ENCODE measurements at regions not wholly inside any gene's neighbourhood (a gene's known extent, or its start where the extent isn't known, plus 50 kb on each side); places are given as distances from the start of the nearest gene placed in this dataset.

DNA sequence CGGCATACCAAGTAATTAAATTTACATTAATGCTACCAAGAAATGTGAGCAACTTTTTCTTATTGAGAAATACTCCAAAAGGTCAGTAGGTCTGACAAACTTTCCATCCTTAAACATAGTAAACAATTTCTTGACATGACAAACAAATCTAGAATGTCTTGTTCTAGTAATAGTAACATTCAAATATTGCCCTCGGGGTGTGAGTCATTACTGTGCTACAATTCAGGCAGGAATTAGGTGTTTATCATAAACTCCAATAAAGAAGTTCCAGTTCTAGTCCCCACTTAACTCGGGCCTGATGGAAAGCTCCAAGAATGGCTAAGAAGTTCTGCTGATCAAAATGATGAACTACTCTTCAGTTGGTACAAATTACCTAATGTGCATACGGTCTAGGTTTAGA lies 235.6 kb upstream of the TUSC1 start:
- ChIA-PET CTCF (no interaction called here), POLR2A (no interaction called here)
- Histone ChIP-seq H3K27ac (ENCODE audit: low read length) (no peak overlapping the region), H3K36me3 (ENCODE audit: control insufficient read depth, insufficient read depth, low read length) (no peaks in the 10 kb centered on the region), H3K9me3 (ENCODE audit: control insufficient read depth, insufficient read depth, low read depth, low read length) (no peaks in the 10 kb centered on the region), H3K4me3 (ENCODE audit: low read depth in 2 of 2, low read length in 2 of 2) (no peak overlapping the region), H3K27me3 (ENCODE audit: control insufficient read depth, insufficient read depth, low read length) (no peaks in the 10 kb centered on the region), H3K4me1 (ENCODE audit: control insufficient read depth, insufficient read depth, low read length) (no peaks in the 10 kb centered on the region)
- in situ Hi-C loops (cut with HindIII; ENCODE audit: low pct_unique_long_range_greater_than_20kb, low sequenced_read_pairs), result no loop called here
- no peak for DNase-seq (ENCODE audit: low read depth, low spot score)
- no peak for TF ChIP-seq POLR2AphosphoS5 (IDR thresholded peaks at IDR 0.05; ENCODE audit: low read depth, low read length)
- TF ChIP-seq TCF7L2 (IDR thresholded peaks at IDR 0.05; ENCODE audit: low read depth, low read length), result no peak
- TF ChIP-seq, protein P1, sequence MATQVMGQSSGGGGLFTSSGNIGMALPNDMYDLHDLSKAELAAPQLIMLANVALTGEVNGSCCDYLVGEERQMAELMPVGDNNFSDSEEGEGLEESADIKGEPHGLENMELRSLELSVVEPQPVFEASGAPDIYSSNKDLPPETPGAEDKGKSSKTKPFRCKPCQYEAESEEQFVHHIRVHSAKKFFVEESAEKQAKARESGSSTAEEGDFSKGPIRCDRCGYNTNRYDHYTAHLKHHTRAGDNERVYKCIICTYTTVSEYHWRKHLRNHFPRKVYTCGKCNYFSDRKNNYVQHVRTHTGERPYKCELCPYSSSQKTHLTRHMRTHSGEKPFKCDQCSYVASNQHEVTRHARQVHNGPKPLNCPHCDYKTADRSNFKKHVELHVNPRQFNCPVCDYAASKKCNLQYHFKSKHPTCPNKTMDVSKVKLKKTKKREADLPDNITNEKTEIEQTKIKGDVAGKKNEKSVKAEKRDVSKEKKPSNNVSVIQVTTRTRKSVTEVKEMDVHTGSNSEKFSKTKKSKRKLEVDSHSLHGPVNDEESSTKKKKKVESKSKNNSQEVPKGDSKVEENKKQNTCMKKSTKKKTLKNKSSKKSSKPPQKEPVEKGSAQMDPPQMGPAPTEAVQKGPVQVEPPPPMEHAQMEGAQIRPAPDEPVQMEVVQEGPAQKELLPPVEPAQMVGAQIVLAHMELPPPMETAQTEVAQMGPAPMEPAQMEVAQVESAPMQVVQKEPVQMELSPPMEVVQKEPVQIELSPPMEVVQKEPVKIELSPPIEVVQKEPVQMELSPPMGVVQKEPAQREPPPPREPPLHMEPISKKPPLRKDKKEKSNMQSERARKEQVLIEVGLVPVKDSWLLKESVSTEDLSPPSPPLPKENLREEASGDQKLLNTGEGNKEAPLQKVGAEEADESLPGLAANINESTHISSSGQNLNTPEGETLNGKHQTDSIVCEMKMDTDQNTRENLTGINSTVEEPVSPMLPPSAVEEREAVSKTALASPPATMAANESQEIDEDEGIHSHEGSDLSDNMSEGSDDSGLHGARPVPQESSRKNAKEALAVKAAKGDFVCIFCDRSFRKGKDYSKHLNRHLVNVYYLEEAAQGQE (IDR thresholded peaks at IDR 0.05; ENCODE audit: insufficient read depth in 1 of 2, low read depth in 2 of 2, low read length in 1 of 2), result no peak
- TF ChIP-seq, protein P2, sequence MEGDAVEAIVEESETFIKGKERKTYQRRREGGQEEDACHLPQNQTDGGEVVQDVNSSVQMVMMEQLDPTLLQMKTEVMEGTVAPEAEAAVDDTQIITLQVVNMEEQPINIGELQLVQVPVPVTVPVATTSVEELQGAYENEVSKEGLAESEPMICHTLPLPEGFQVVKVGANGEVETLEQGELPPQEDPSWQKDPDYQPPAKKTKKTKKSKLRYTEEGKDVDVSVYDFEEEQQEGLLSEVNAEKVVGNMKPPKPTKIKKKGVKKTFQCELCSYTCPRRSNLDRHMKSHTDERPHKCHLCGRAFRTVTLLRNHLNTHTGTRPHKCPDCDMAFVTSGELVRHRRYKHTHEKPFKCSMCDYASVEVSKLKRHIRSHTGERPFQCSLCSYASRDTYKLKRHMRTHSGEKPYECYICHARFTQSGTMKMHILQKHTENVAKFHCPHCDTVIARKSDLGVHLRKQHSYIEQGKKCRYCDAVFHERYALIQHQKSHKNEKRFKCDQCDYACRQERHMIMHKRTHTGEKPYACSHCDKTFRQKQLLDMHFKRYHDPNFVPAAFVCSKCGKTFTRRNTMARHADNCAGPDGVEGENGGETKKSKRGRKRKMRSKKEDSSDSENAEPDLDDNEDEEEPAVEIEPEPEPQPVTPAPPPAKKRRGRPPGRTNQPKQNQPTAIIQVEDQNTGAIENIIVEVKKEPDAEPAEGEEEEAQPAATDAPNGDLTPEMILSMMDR (IDR thresholded peaks at IDR 0.05), result no peak
- TF ChIP-seq SIN3A (IDR thresholded peaks at IDR 0.05; ENCODE audit: borderline replicate concordance, insufficient read depth, low read depth, low read length), result no peak
- intact Hi-C loops (cut with micrococcal nuclease; ENCODE audit: unreplicated experiment), result no loop called here
- no TSS peak for BruUV-seq (replicated peaks)
- ATAC-seq, result no peak

DNA sequence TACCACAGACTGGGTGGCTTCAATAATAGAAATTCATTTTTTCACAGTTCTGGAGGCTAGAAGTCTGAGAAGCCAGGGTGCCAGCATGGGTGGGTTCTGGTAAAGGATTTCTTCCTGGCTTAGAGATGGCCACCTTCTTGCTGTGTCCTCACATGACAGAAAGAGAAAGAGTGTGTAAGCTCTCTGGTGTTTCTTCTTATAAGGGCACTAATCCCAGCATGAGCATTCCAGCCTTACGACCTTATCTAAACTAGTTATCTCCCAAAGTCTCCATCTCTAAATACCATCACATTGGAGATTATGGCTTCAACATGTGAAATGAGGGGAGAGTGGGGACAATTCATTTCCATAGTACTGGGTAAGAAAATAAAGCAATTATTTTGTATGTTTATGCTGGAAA lies 226.5 kb upstream of the TUSC1 start:
- ChIA-PET POLR2A (no interaction called here), CTCF (no interaction called here)
- no peaks in the 10 kb centered on the region for H3K9me3 ChIP-seq (ENCODE audit: control insufficient read depth, insufficient read depth, low read depth, low read length)
- BruUV-seq (replicated peaks), result no TSS peak
- no peak overlapping the region for H3K4me3 ChIP-seq (ENCODE audit: low read depth in 2 of 2, low read length in 2 of 2)
- intact Hi-C loops (cut with micrococcal nuclease; ENCODE audit: unreplicated experiment), result no loop called here
- H3K36me3 ChIP-seq (ENCODE audit: control insufficient read depth, insufficient read depth, low read length), result no peaks in the 10 kb centered on the region
- no peaks in the 10 kb centered on the region for H3K27me3 ChIP-seq (ENCODE audit: control insufficient read depth, insufficient read depth, low read length)
- H3K27ac ChIP-seq (ENCODE audit: low read length), result no peak overlapping the region
- DNase-seq (ENCODE audit: low read depth, low spot score) (no peak), ATAC-seq (no peak)
- TF ChIP-seq TCF7L2 (IDR thresholded peaks at IDR 0.05; ENCODE audit: low read depth, low read length) (no peak), POLR2AphosphoS5 (IDR thresholded peaks at IDR 0.05; ENCODE audit: low read depth, low read length) (no peak), SIN3A (IDR thresholded peaks at IDR 0.05; ENCODE audit: borderline replicate concordance, insufficient read depth, low read depth, low read length) (no peak)
- TF ChIP-seq, protein P2 (IDR thresholded peaks at IDR 0.05), result no peak
- TF ChIP-seq, protein P1 (IDR thresholded peaks at IDR 0.05; ENCODE audit: insufficient read depth in 1 of 2, low read depth in 2 of 2, low read length in 1 of 2), result no peak
- in situ Hi-C loops (cut with HindIII; ENCODE audit: low pct_unique_long_range_greater_than_20kb, low sequenced_read_pairs), result no loop called here
- H3K4me1 ChIP-seq (ENCODE audit: control insufficient read depth, insufficient read depth, low read length), result no peaks in the 10 kb centered on the region
